ENCODE measurements at regions not wholly inside any gene's neighbourhood (a gene's known extent, or its start where the extent isn't known, plus 50 kb on each side); places are given as distances from the start of the nearest gene placed in this dataset.
A peak's percentile ranks its signal among the peaks of the same experiment; 100 is the strongest.

- Histone ChIP-seq H2BK20ac (ENCODE audit: low read depth, low read length, poor library complexity, severe bottlenecking) (no peak overlapping the region), H4K5ac (ENCODE audit: insufficient read length, low read depth, low read length) (no peak overlapping the region), H3K14ac (ENCODE audit: insufficient read depth, low read length) (no peak overlapping the region), H3K79me2 (ENCODE audit: insufficient read depth, low read length) (no peaks in the 10 kb centered on the region), H3K4ac (ENCODE audit: low read depth, low read length) (no peak overlapping the region), H3K79me1 (ENCODE audit: insufficient read depth, low read depth, low read length, poor library complexity, severe bottlenecking) (no peaks in the 10 kb centered on the region), H3T11ph (ENCODE audit: low read length) (no peak overlapping the region), H3K56ac (ENCODE audit: insufficient read length, low read depth, low read length) (no peak overlapping the region), H2BK5ac (ENCODE audit: insufficient read length, low read length) (no peak overlapping the region), H3K23ac (ENCODE audit: insufficient read length, low read depth, low read length) (no peak overlapping the region), H3K4me2 (ENCODE audit: insufficient read depth, insufficient read length, low read length) (no peak overlapping the region), H3K9me3 (ENCODE audit: control insufficient read depth, low read depth, low read length) (no peaks in the 10 kb centered on the region), H3K23me2 (ENCODE audit: insufficient read length, low read depth, low read length, poor library complexity, severe bottlenecking) (no peaks in the 10 kb centered on the region), H4K8ac (replicated peaks; ENCODE audit: insufficient read length, low read depth, low read length) (no peak overlapping the region), H3K27me3 (ENCODE audit: insufficient read depth, low read length) (no peaks in the 10 kb centered on the region), H2BK12ac (ENCODE audit: insufficient read length, low read depth, low read length) (no peak overlapping the region), H3K4me1 (ENCODE audit: insufficient read depth, low read length) (no peaks in the 10 kb centered on the region), H2AFZ (ENCODE audit: low read length) (no peak overlapping the region), H4K20me1 (ENCODE audit: control insufficient read depth, insufficient read depth, insufficient read length) (no peaks in the 10 kb centered on the region), H3K18ac (ENCODE audit: insufficient read length, low read depth, low read length) (no peak overlapping the region), H4K91ac (ENCODE audit: insufficient read length, low read depth, low read length) (no peak overlapping the region), H2AK5ac (ENCODE audit: insufficient read length, low read length) (no peak overlapping the region), H3K27ac (ENCODE audit: insufficient read length, low read depth, low read length) (no peak overlapping the region), H2BK120ac (ENCODE audit: low read depth, low read length, poor library complexity, severe bottlenecking) (no peak overlapping the region), H2BK15ac (ENCODE audit: low read depth, low read length) (no peak overlapping the region), H3K9ac (ENCODE audit: extremely low read depth, insufficient read length, low read length) (no peak overlapping the region)
- peaks cover 2 to 6% of the 10 kb centered on the region in 2 experiments; a peak in 3 of 5 replicates for H3K9me3 Mint-ChIP-seq
- peak overlapping the region in 1 of 3 experiments; percentile 66; a peak in 1 of 7 replicates for H3K27ac Mint-ChIP-seq
- H3K27me3 Mint-ChIP-seq (ENCODE audit: low read depth) = peaks cover 19% of the 10 kb centered on the region
- no peak overlapping the region for H3K4me3 Mint-ChIP-seq
- no peaks in the 10 kb centered on the region; a peak in 1 of 7 replicates for H3K36me3 Mint-ChIP-seq (ENCODE audit: insufficient read depth in 1 of 3, low read depth in 3 of 3)
- no peaks in the 10 kb centered on the region for H3K4me1 Mint-ChIP-seq
- no peak for DNase-seq
- WGBS (ENCODE audit: extremely low coverage, insufficient read length, low lambda C conversion rate) = no CpG with 5 or more reads among the region's 12 CpGs
- no peak for TF ChIP-seq CTCF (conservative IDR thresholded peaks at IDR 0.05)
Observed at GRCh38 chr6:1545654-1546053, 64.1 kb upstream of the FOXC1 start.

All from H9 (cell line).